ENCODE measurements at regions not wholly inside any gene's neighbourhood (a gene's known extent, or its start where the extent isn't known, plus 50 kb on each side); places are given as distances from the start of the nearest gene placed in this dataset.

DNA sequence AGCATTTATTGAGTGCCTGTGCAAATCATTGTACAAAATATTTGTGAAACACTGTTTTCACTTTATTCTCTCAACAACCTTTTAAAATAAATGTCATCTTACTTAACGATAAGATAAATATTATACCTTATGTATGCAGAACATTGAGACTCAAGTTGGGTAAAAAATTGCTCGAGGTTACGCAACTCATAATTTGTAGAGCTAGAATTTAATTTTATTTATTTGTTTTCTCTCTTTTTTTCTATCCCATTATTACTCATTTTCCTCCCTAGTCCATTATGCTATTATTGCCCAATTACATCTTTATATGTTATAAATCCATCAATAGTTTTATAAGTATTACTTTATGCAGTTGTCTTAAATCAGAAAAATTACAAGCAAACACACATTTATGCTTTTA is 77.4 kb upstream of the ELOVL5 start:
- TF ChIP-seq, protein P1, sequence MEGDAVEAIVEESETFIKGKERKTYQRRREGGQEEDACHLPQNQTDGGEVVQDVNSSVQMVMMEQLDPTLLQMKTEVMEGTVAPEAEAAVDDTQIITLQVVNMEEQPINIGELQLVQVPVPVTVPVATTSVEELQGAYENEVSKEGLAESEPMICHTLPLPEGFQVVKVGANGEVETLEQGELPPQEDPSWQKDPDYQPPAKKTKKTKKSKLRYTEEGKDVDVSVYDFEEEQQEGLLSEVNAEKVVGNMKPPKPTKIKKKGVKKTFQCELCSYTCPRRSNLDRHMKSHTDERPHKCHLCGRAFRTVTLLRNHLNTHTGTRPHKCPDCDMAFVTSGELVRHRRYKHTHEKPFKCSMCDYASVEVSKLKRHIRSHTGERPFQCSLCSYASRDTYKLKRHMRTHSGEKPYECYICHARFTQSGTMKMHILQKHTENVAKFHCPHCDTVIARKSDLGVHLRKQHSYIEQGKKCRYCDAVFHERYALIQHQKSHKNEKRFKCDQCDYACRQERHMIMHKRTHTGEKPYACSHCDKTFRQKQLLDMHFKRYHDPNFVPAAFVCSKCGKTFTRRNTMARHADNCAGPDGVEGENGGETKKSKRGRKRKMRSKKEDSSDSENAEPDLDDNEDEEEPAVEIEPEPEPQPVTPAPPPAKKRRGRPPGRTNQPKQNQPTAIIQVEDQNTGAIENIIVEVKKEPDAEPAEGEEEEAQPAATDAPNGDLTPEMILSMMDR (IDR thresholded peaks at IDR 0.05 in 8 of 11, conservative IDR thresholded peaks at IDR 0.05 in 3 of 11) = no peak
- no peak for TF ChIP-seq POLR2A (IDR thresholded peaks at IDR 0.05)

Data from spleen (tissue), 7 donors.